HepG2 (cell line): ENCODE measurements at regions not wholly inside any gene's neighbourhood (a gene's known extent, or its start where the extent isn't known, plus 50 kb on each side); places are given as distances from the start of the nearest gene placed in this dataset.

ENCODE experiments used
- ATAC-seq: fragments of 200-7000 bp; cut with Tn5 transposase; 3 replicates; pipeline ENCODE4 v1.9.1; 2020; ENCODE audit warnings: mild to moderate bottlenecking, moderate library complexity
- BruUV-seq: library from RNA; stranded (reverse); fragments of 400-500 nt; replicated peaks from 2 replicates; lab custom pipeline; 2021; lab: Mats Ljungman, UMichigan
- CTCF ChIA-PET: fragments of 300-600 bp; formaldehyde crosslinking; extraction: SDS; loops from one replicate; lab custom pipeline; 2021; ENCODE audit warnings: low total read pairs, inconsistent platforms, low intra/inter-chr PET ratio; lab: Yijun Ruan, JAX
- POLR2A ChIA-PET: fragments of 350-600 bp; sonication (Branson Sonifier 250); formaldehyde crosslinking; loops from one replicate; lab custom pipeline; 2020; ENCODE audit warnings: antibody characterized with exemption, inconsistent platforms; lab: Yijun Ruan, JAX
- DNase-seq: peaks from one replicate; pipeline ENCODE4 v3.0.0-alpha.2; 2015; ENCODE audit warnings: low spot score
- FAIRE-seq: peaks from 3 replicates; lab custom pipeline; 2011; peaks lifted over from hg19 to GRCh38; lab: Jason Lieb, UNC
- H2AFZ ChIP-seq: one replicate; pipeline ENCODE4 v1.6.1; 2011; ENCODE audit warnings: low read length, inconsistent platforms
- H3K27ac ChIP-seq: fragments of 300-600 bp; 3 replicates; pipeline ENCODE4 v1.8.0; 2011; ENCODE audit warnings: mixed run types, mild to moderate bottlenecking, mixed read lengths, low read length, inconsistent platforms; ENCODE audit not compliant: insufficient read depth; ENCODE audit errors: extremely low read length
- H3K27me3 ChIP-seq, 2 experiments: fragments of 200-600 bp in 1 of 2; 2 replicates in 1 of 2; 3 replicates in 1 of 2; pipeline versions ENCODE4 v1.6.0 to v1.8.0; 2011; ENCODE audit warnings: low read length in 2 of 2, mild to moderate bottlenecking in 2 of 2, moderate library complexity in 2 of 2, inconsistent platforms in 1 of 2; ENCODE audit not compliant: insufficient read depth in 2 of 2, control insufficient read depth in 1 of 2
- H3K36me3 ChIP-seq, 2 experiments: fragments of 200-600 bp in 1 of 2; replicated peaks in 1 of 2; 2 replicates in 1 of 2; 3 replicates in 1 of 2; pipeline versions ENCODE4 v1.5.1 to v1.8.0; 2011; ENCODE audit warnings: low read length in 2 of 2, inconsistent platforms in 1 of 2; ENCODE audit not compliant: insufficient read depth in 2 of 2, control insufficient read depth in 1 of 2
- H3K4me1 ChIP-seq: 2 replicates; pipeline ENCODE4 v1.5.1; 2012; ENCODE audit warnings: low read length, inconsistent platforms; ENCODE audit not compliant: insufficient read depth
- H3K4me2 ChIP-seq: 2 replicates; pipeline ENCODE4 v1.6.0; 2011; ENCODE audit warnings: low read depth, low read length, inconsistent platforms
- H3K4me3 ChIP-seq, 3 experiments: fragments of 200-600 bp in 1 of 3; sonication (generic), shearing (Covaris generic) in 1 of 3; replicated peaks in 1 of 3; 2 replicates each; pipeline ENCODE4 v1.5.1; 2011 to 2016; ENCODE audit warnings: low read length in 3 of 3, inconsistent platforms in 2 of 3, low read depth in 2 of 3, mild to moderate bottlenecking in 2 of 3, control low read depth in 1 of 3, mixed read lengths in 1 of 3; ENCODE audit not compliant: insufficient read depth in 1 of 3
- H3K79me2 ChIP-seq: one replicate; pipeline ENCODE4 v1.6.1; 2011; ENCODE audit warnings: low read length, inconsistent platforms; ENCODE audit not compliant: insufficient read depth
- H3K9ac ChIP-seq: 2 replicates; pipeline ENCODE4 v1.6.0; 2011; ENCODE audit warnings: mild to moderate bottlenecking, low read depth, low read length, inconsistent platforms; ENCODE audit not compliant: insufficient read depth
- H3K9me3 ChIP-seq: 2 replicates; pipeline ENCODE4 v1.5.1; 2012; ENCODE audit warnings: mild to moderate bottlenecking, low read length
- H4K20me1 ChIP-seq: 2 replicates; pipeline ENCODE4 v1.6.0; 2011; ENCODE audit warnings: inconsistent platforms, mild to moderate bottlenecking, low read length, moderate library complexity; ENCODE audit not compliant: insufficient read depth
- ATF4 ChIP-seq, 2 experiments: fragments of 450-650 bp in 1 of 2; sonication (generic) in 1 of 2; formaldehyde crosslinking; IDR thresholded peaks; 2 replicates each; pipeline versions ENCODE4 v1.5.0 to v1.8.0; 2020 to 2022; ENCODE audit warnings: mild to moderate bottlenecking in 1 of 2, missing genetic modification reagents in 1 of 2
- BCL6 ChIP-seq: IDR thresholded peaks from 2 replicates; pipeline ENCODE4 v1.6.1; 2016; ENCODE audit warnings: missing genetic modification reagents, missing compliant biosample characterization
- CBX5 ChIP-seq: sonication (generic); formaldehyde crosslinking; IDR thresholded peaks from 2 replicates; pipeline ENCODE4 v1.4.0; 2020; ENCODE audit warnings: missing genetic modification reagents, borderline replicate concordance
- ESRRA ChIP-seq: sonication (generic); formaldehyde crosslinking; IDR thresholded peaks from 2 replicates; pipeline ENCODE4 v1.5.1; 2020; ENCODE audit warnings: mild to moderate bottlenecking, low read depth, missing genetic modification reagents
- GATAD2A ChIP-seq: IDR thresholded peaks from 2 replicates; pipeline ENCODE4 v1.6.1; 2016
- HOXA3 ChIP-seq: sonication (generic); formaldehyde crosslinking; IDR thresholded peaks from 2 replicates; pipeline ENCODE4 v1.5.0; 2020; ENCODE audit warnings: missing genetic modification reagents
- KDM5B ChIP-seq: sonication (generic); formaldehyde crosslinking; IDR thresholded peaks from 2 replicates; pipeline ENCODE4 v1.4.0; 2020; ENCODE audit warnings: missing genetic modification reagents, mild to moderate bottlenecking, borderline replicate concordance
- POLR2A ChIP-seq, 2 experiments: IDR thresholded peaks; 2 replicates each; pipeline ENCODE4 v1.6.1; 2011; ENCODE audit warnings: low read depth in 2 of 2, low read length in 2 of 2, mild to moderate bottlenecking in 1 of 2, moderate library complexity in 1 of 2; ENCODE audit not compliant: insufficient read depth in 1 of 2
- POLR2G ChIP-seq: fragments of 200-400 bp; formaldehyde crosslinking; IDR thresholded peaks from 2 replicates; pipeline ENCODE4 v1.6.1; 2018; ENCODE audit warnings: mild to moderate bottlenecking, low read depth, low read length, moderate library complexity
- RARA ChIP-seq: IDR thresholded peaks from 2 replicates; pipeline ENCODE4 v1.6.1; 2016; ENCODE audit warnings: missing genetic modification reagents, missing compliant biosample characterization
- ZBTB42 ChIP-seq: sonication (generic); formaldehyde crosslinking; IDR thresholded peaks from 2 replicates; pipeline ENCODE4 v1.5.0; 2020; ENCODE audit warnings: mild to moderate bottlenecking, missing genetic modification reagents
- ZNF382 ChIP-seq: sonication (generic); formaldehyde crosslinking; IDR thresholded peaks from 2 replicates; pipeline ENCODE4 v1.5.0; 2020; ENCODE audit warnings: missing genetic modification reagents, mild to moderate bottlenecking, borderline replicate concordance
- ZSCAN9 ChIP-seq: IDR thresholded peaks from 2 replicates; pipeline ENCODE4 v1.6.1; 2016; ENCODE audit warnings: borderline replicate concordance
- WGBS: methylation state at CpG from one replicate; pipeline ENCODE4 v1.1.6; 2017; ENCODE audit warnings: low lambda C conversion rate; 5-methylcytosine and 5-hydroxymethylcytosine counted together
- in situ Hi-C: cut with HindIII; loops from 2 replicates; pipeline ENCODE4 v1.10.0; 2017; ENCODE audit warnings: low pct_unique_long_range_greater_than_20kb; ENCODE audit not compliant: extremely low pct_ligation_motif_present
- intact Hi-C: fragments of 100-400 bp; cut with micrococcal nuclease; formaldehyde crosslinking; loops from one replicate; pipeline ENCODE4 v1.10.0; 2022; ENCODE audit not compliant: unreplicated experiment
- TF ChIP-seq, protein P1 (sequence below): IDR thresholded peaks from 2 replicates; pipeline ENCODE4 v1.6.1; 2016; ENCODE audit warnings: missing compliant biosample characterization, missing genetic modification reagents, borderline replicate concordance
- TF ChIP-seq, protein P2 (sequence below): IDR thresholded peaks from 2 replicates; pipeline ENCODE4 v1.6.1; 2016; ENCODE audit warnings: mild to moderate bottlenecking

DNA sequence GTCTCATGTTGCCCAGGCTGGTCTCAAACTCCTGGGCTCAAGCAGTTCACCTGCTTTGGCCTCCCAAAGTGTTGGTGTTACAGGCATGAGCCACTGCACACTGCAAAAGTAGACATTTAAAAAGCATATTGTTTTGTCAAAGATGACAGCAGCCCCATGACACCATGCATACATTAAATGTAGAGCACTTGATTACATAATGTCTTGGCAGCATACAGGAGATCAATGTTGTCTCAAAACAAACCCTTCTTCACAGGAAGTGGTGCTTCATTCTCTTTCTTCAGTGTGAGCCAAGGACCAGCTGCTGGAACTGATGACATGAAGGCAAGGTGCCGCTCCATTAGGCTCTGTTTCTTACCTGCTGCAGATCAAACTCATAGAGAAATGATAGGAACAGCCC, 218.4 kb downstream of the KLF6 start:
- no peaks in the 10 kb centered on the region for H3K79me2 ChIP-seq
- intact Hi-C loops (no loop called here), in situ Hi-C loops (no loop called here)
- no peaks in the 10 kb centered on the region for H3K9me3 ChIP-seq
- TF ChIP-seq HOXA3 (CRISPR knock-in tag) (no peak), ZSCAN9 (CRISPR knock-in tag) (no peak), GATAD2A (CRISPR knock-in tag) (no peak), CBX5 (no peak), BCL6 (CRISPR knock-in tag) (no peak)
- H3K4me1 ChIP-seq = no peaks in the 10 kb centered on the region
- ChIA-PET CTCF (no interaction called here), POLR2A (no interaction called here)
- no peak overlapping the region for H3K4me2 ChIP-seq
- H3K4me3 ChIP-seq = no peak overlapping the region
- DNase-seq (no peak), ATAC-seq (no peak), FAIRE-seq (no peak)
- peaks cover 0 to 25% of the 10 kb centered on the region in 2 experiments; a peak in 4 of 5 replicates for H3K27me3 ChIP-seq
- H3K27ac ChIP-seq = no peak overlapping the region
- no peak overlapping the region for H3K9ac ChIP-seq
- no peak overlapping the region for H2AFZ ChIP-seq
- WGBS = 15% methylated on average over 1 of the region's 1 CpG
- no peaks in the 10 kb centered on the region for H4K20me1 ChIP-seq
- BruUV-seq = no TSS peak
- H3K36me3 ChIP-seq = no peaks in the 10 kb centered on the region

- Histone ChIP-seq H3K4me1 (no peaks in the 10 kb centered on the region), H3K27me3 (peaks cover 0 to 8% of the 10 kb centered on the region in 2 experiments; a peak in 3 of 5 replicates), H3K79me2 (no peaks in the 10 kb centered on the region), H4K20me1 (no peaks in the 10 kb centered on the region), H3K9me3 (no peaks in the 10 kb centered on the region), H3K36me3 (no peaks in the 10 kb centered on the region), H3K4me3 (no peak overlapping the region), H3K4me2 (no peak overlapping the region), H3K27ac (no peak overlapping the region), H2AFZ (no peak overlapping the region), H3K9ac (no peak overlapping the region)
- ChIA-PET POLR2A (no interaction called here), CTCF (no interaction called here)
- in situ Hi-C loops = no loop called here
- 31% methylated on average over 7 of the region's 7 CpGs for WGBS
- ATAC-seq (no peak), DNase-seq (no peak), FAIRE-seq (no peak)
- no TSS peak for BruUV-seq
- no peak for TF ChIP-seq ZNF382
- no peak for TF ChIP-seq ATF4 (CRISPR knock-in tag; IDR thresholded peaks at IDR 0.05)
- no peak for TF ChIP-seq RARA (CRISPR knock-in tag)
- TF ChIP-seq ESRRA (CRISPR knock-in tag) = no peak
- TF ChIP-seq, protein P1, sequence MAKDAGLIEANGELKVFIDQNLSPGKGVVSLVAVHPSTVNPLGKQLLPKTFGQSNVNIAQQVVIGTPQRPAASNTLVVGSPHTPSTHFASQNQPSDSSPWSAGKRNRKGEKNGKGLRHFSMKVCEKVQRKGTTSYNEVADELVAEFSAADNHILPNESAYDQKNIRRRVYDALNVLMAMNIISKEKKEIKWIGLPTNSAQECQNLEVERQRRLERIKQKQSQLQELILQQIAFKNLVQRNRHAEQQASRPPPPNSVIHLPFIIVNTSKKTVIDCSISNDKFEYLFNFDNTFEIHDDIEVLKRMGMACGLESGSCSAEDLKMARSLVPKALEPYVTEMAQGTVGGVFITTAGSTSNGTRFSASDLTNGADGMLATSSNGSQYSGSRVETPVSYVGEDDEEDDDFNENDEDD (CRISPR knock-in tag) = no peak
- no peak for TF ChIP-seq POLR2G
- TF ChIP-seq, protein P2, sequence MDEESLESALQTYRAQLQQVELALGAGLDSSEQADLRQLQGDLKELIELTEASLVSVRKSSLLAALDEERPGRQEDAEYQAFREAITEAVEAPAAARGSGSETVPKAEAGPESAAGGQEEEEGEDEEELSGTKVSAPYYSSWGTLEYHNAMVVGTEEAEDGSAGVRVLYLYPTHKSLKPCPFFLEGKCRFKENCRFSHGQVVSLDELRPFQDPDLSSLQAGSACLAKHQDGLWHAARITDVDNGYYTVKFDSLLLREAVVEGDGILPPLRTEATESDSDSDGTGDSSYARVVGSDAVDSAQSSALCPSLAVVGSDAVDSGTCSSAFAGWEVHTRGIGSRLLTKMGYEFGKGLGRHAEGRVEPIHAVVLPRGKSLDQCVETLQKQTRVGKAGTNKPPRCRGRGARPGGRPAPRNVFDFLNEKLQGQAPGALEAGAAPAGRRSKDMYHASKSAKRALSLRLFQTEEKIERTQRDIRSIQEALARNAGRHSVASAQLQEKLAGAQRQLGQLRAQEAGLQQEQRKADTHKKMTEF (CRISPR knock-in tag) = no peak
- TF ChIP-seq KDM5B = no peak
- TF ChIP-seq ZBTB42 (CRISPR knock-in tag) = no peak
- no peak for TF ChIP-seq POLR2A (IDR thresholded peaks at IDR 0.05; ENCODE audit: insufficient read depth in 1 of 2, low read depth in 2 of 2, low read length in 2 of 2)
- intact Hi-C loops = no loop called here
These were observed 220.5 kb downstream of the KLF6 start for GRCh38 chr10:3564346-3565002.
